ENCODE measurements at regions not wholly inside any gene's neighbourhood (a gene's known extent, or its start where the extent isn't known, plus 50 kb on each side); places are given as distances from the start of the nearest gene placed in this dataset.

- TF ChIP-seq REST (IDR thresholded peaks at IDR 0.05; ENCODE audit: insufficient read depth in 1 of 2, low read depth in 2 of 2, low read length in 2 of 2): no peak
- no peak for TF ChIP-seq POLR2AphosphoS5 (IDR thresholded peaks at IDR 0.05; ENCODE audit: low read depth, low read length)
- no peak for TF ChIP-seq TAF1 (IDR thresholded peaks at IDR 0.05; ENCODE audit: borderline replicate concordance, insufficient read depth, low read length)
- TF ChIP-seq FOXP2 (optimal IDR thresholded peaks at IDR 0.05; ENCODE audit: borderline replicate concordance, extremely low read depth, extremely low read length, insufficient read depth): no peak
- no peak for TF ChIP-seq SIN3A (IDR thresholded peaks at IDR 0.05; ENCODE audit: borderline replicate concordance, insufficient read depth, low read length)
Observed at GRCh38 chr6:113211170-113211569, 646.0 kb upstream of the MARCKS start.

GRCh38 chr6:113219783-113220182 is 637.4 kb upstream of the MARCKS start:
- TF ChIP-seq FOXP2 (optimal IDR thresholded peaks at IDR 0.05; ENCODE audit: borderline replicate concordance, extremely low read depth, extremely low read length, insufficient read depth): no peak
- no peak for TF ChIP-seq SIN3A (IDR thresholded peaks at IDR 0.05; ENCODE audit: borderline replicate concordance, insufficient read depth, low read length)
- TF ChIP-seq REST (IDR thresholded peaks at IDR 0.05; ENCODE audit: insufficient read depth in 1 of 2, low read depth in 2 of 2, low read length in 2 of 2): no peak
- TF ChIP-seq TAF1 (IDR thresholded peaks at IDR 0.05; ENCODE audit: borderline replicate concordance, insufficient read depth, low read length): no peak
- TF ChIP-seq POLR2AphosphoS5 (IDR thresholded peaks at IDR 0.05; ENCODE audit: low read depth, low read length): no peak

GRCh38 chr6:113220832-113221231 is 636.3 kb upstream of the MARCKS start:
- TF ChIP-seq POLR2AphosphoS5 (IDR thresholded peaks at IDR 0.05; ENCODE audit: low read depth, low read length) (no peak), SIN3A (IDR thresholded peaks at IDR 0.05; ENCODE audit: borderline replicate concordance, insufficient read depth, low read length) (no peak), TAF1 (IDR thresholded peaks at IDR 0.05; ENCODE audit: borderline replicate concordance, insufficient read depth, low read length) (no peak), REST (IDR thresholded peaks at IDR 0.05; ENCODE audit: insufficient read depth in 1 of 2, low read depth in 2 of 2, low read length in 2 of 2) (no peak), FOXP2 (optimal IDR thresholded peaks at IDR 0.05; ENCODE audit: borderline replicate concordance, extremely low read depth, extremely low read length, insufficient read depth) (no peak)

- TF ChIP-seq SIN3A (IDR thresholded peaks at IDR 0.05; ENCODE audit: borderline replicate concordance, insufficient read depth, low read length) (no peak), FOXP2 (optimal IDR thresholded peaks at IDR 0.05; ENCODE audit: borderline replicate concordance, extremely low read depth, extremely low read length, insufficient read depth) (no peak), TAF1 (IDR thresholded peaks at IDR 0.05; ENCODE audit: borderline replicate concordance, insufficient read depth, low read length) (no peak), REST (IDR thresholded peaks at IDR 0.05; ENCODE audit: insufficient read depth in 1 of 2, low read depth in 2 of 2, low read length in 2 of 2) (no peak), POLR2AphosphoS5 (IDR thresholded peaks at IDR 0.05; ENCODE audit: low read depth, low read length) (no peak)
Observed at GRCh38 chr6:113221850-113222249, 635.3 kb upstream of the MARCKS start.

GRCh38 chr6:113246186-113246585 is 611.0 kb upstream of the MARCKS start:
- TF ChIP-seq TAF1 (IDR thresholded peaks at IDR 0.05; ENCODE audit: borderline replicate concordance, insufficient read depth, low read length) (no peak), SIN3A (IDR thresholded peaks at IDR 0.05; ENCODE audit: borderline replicate concordance, insufficient read depth, low read length) (no peak), REST (IDR thresholded peaks at IDR 0.05; ENCODE audit: insufficient read depth in 1 of 2, low read depth in 2 of 2, low read length in 2 of 2) (no peak), POLR2AphosphoS5 (IDR thresholded peaks at IDR 0.05; ENCODE audit: low read depth, low read length) (no peak), FOXP2 (optimal IDR thresholded peaks at IDR 0.05; ENCODE audit: borderline replicate concordance, extremely low read depth, extremely low read length, insufficient read depth) (no peak)
